Stomach (tissue), 4 donors: ENCODE measurements at regions not wholly inside any gene's neighbourhood (a gene's known extent, or its start where the extent isn't known, plus 50 kb on each side); places are given as distances from the start of the nearest gene placed in this dataset.

Source experiments
- CTCF ChIP-seq, 7 experiments: fragments of 450-650 bp in 4 of 7; fragments of 200-600 bp in 3 of 7; sonication (generic) in 3 of 7; IDR thresholded peaks; one replicate each; pipeline ENCODE4 v1.5.1; 2016 to 2019; ENCODE audit warnings: antibody characterized with exemption in 7 of 7, control low read depth in 2 of 7, mild to moderate bottlenecking in 1 of 7
- EP300 ChIP-seq: sonication (generic); formaldehyde crosslinking; IDR thresholded peaks from one replicate; pipeline ENCODE4 v1.6.1; 2017; ENCODE audit warnings: antibody characterized with exemption

GRCh38 chr13:78913656-78914055 lies 254.7 kb upstream of the OBI1 start:
- TF ChIP-seq CTCF (IDR thresholded peaks at IDR 0.05) = no peak
- TF ChIP-seq EP300 = no peak
